Aorta (tissue), 5 donors: ENCODE measurements at regions not wholly inside any gene's neighbourhood (a gene's known extent, or its start where the extent isn't known, plus 50 kb on each side); places are given as distances from the start of the nearest gene placed in this dataset.

Experiments
- ATAC-seq: fragments of 200-7000 bp; cut with Tn5 transposase; one replicate; pipeline ENCODE4 v1.9.1; 2022; ENCODE audit warnings: moderate library complexity; ENCODE audit not compliant: low FRiP score
- DNase-seq, 2 donors: peaks; one replicate each; pipeline ENCODE4 v3.0.0-alpha.2; 2020
- H3K27ac ChIP-seq, 2 donors: one replicate each; pipeline ENCODE4 v1.5.1; 2013; ENCODE audit warnings: low read length in 2 of 2, mild to moderate bottlenecking in 2 of 2, moderate library complexity in 2 of 2, control low read depth in 1 of 2, inconsistent platforms in 1 of 2, low read depth in 1 of 2
- H3K27me3 ChIP-seq, 2 donors: one replicate each; pipeline ENCODE4 v1.6.1; 2013; ENCODE audit warnings: control low read depth in 1 of 2, low read length in 1 of 2, mild to moderate bottlenecking in 1 of 2, moderate library complexity in 1 of 2; ENCODE audit not compliant: insufficient read depth in 2 of 2, control insufficient read depth in 1 of 2
- H3K36me3 ChIP-seq, 2 donors: one replicate each; pipeline ENCODE4 v1.6.1; 2013; ENCODE audit warnings: control low read depth in 1 of 2, low read length in 1 of 2, mild to moderate bottlenecking in 1 of 2; ENCODE audit not compliant: insufficient read depth in 2 of 2, control insufficient read depth in 1 of 2
- H3K4me1 ChIP-seq, 2 donors: one replicate each; pipeline ENCODE4 v1.6.1; 2013; ENCODE audit warnings: low read length in 2 of 2, control low read depth in 1 of 2, mild to moderate bottlenecking in 1 of 2, moderate library complexity in 1 of 2; ENCODE audit not compliant: insufficient read depth in 2 of 2, control insufficient read depth in 1 of 2
- H3K4me3 ChIP-seq, 2 donors: one replicate each; pipeline ENCODE4 v1.5.1; 2013; ENCODE audit warnings: low read length in 2 of 2, control low read depth in 1 of 2, mild to moderate bottlenecking in 1 of 2
- H3K9me3 ChIP-seq: one replicate; pipeline ENCODE4 v1.6.1; 2013; ENCODE audit warnings: mild to moderate bottlenecking, low read length; ENCODE audit not compliant: control insufficient read depth
- WGBS, 2 donors: extraction: QIAGEN DNeasy Blood & Tissue Kit; methylation state at CpG; one replicate each; pipeline ENCODE4 v1.1.7; 2013; 5-methylcytosine and 5-hydroxymethylcytosine counted together
- intact Hi-C, 2 donors: fragments of 100-400 bp; cut with DNase I; formaldehyde crosslinking; loops; one replicate each; pipeline versions ENCODE4 v1.14.2 to v1.15.0; 2022
- donor health status: healthy with polysubstance abuse.
- donor health status: Bipolar disorder and iron deficiency.
- donor health status: DM: no; HTN: no; CAD: no.
- donor health status: DM: no; HTN: no; CAD: no.
- donor health status: DM: yes; HTN: yes; CAD: no.

DNA sequence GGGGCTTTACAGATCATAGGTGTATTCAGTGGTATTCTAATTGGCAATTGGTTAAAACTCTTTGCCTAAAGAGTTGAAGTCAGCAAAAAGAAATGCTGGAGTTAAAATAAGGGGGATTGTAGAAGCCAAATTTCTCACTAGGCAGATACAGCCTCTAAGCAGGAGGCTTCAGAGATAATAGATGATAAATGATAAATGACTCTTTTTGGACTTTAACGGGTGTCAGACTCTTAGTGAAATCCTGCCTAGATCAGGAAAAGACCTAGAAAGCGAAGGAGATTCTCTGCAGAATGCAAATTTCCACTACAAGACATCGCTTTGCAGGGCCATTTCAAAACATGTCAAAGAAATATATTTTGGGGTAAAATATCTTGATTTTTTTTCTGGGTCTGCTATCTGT, 182.8 kb downstream of the FAM76B start:
- ATAC-seq (no peak), DNase-seq (no peak)
- Histone ChIP-seq H3K36me3 (no peaks in the 10 kb centered on the region), H3K27me3 (no peaks in the 10 kb centered on the region), H3K4me1 (no peaks in the 10 kb centered on the region), H3K9me3 (no peaks in the 10 kb centered on the region), H3K4me3 (no peak overlapping the region), H3K27ac (no peak overlapping the region)
- WGBS, 2 donors: 90 to 97% methylated on average over 3 of the region's 3 CpGs
- intact Hi-C loops: no loop called here

- Histone ChIP-seq H3K4me3 (no peak overlapping the region), H3K9me3 (no peaks in the 10 kb centered on the region), H3K4me1 (no peaks in the 10 kb centered on the region), H3K27ac (no peak overlapping the region), H3K27me3 (no peaks in the 10 kb centered on the region), H3K36me3 (no peaks in the 10 kb centered on the region)
- ATAC-seq (no peak), DNase-seq (no peak)
- intact Hi-C loops: no loop called here
- 80 to 83% methylated on average over 3 of the region's 3 CpGs for WGBS, 2 donors
Observed at GRCh38 chr11:95605271-95605940, 184.2 kb downstream of the FAM76B start.

GRCh38 chr11:95599959-95600586, 189.5 kb downstream of the FAM76B start:
- intact Hi-C loops: loop anchor here in 1 of 2 donors (10.0 kb wide), 1 partner anchor 45 kb away; no protein-coding TSS in a partner anchor
- H3K27ac ChIP-seq: no peak overlapping the region
- no peaks in the 10 kb centered on the region for H3K9me3 ChIP-seq
- DNase-seq (no peak), ATAC-seq (no peak)
- no peaks in the 10 kb centered on the region for H3K36me3 ChIP-seq
- no peak overlapping the region for H3K4me3 ChIP-seq
- no peaks in the 10 kb centered on the region for H3K27me3 ChIP-seq
- 87 to 93% methylated on average over 2 of the region's 2 CpGs for WGBS, 2 donors
- peaks cover 0 to 1% of the 10 kb centered on the region in 2 donors for H3K4me1 ChIP-seq

DNA sequence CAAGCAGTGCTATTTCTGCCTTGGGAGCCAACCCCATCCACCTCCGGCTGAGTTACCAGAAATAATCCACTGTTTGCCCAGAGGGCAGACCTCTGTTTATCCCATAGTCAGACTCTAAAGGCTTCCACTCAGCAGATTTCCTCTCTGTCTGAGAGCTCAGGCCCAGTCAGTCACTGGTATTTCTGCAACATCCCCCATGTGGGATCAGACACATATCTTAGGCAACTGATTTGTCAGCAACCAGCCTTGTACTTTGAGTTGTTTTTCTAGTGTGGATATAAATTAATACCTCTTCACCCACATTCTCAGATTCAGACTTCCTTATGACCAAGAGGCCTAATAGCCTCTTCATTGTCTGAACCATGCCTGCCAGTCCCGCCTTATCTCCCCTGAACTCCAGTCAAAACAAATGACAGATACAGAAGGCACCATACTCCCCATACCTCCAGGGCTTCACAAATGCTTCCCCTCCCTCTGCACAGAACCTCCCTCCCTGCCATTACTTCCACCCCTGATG, 193.6 kb downstream of the FAM76B start:
- WGBS, 2 donors: 62 to 76% methylated on average over 2 of the region's 2 CpGs
- Histone ChIP-seq H3K27me3 (no peaks in the 10 kb centered on the region), H3K36me3 (no peaks in the 10 kb centered on the region), H3K27ac (no peak overlapping the region), H3K9me3 (no peaks in the 10 kb centered on the region), H3K4me3 (no peak overlapping the region), H3K4me1 (peaks cover 0 to 6% of the 10 kb centered on the region in 2 donors)
- DNase-seq (no peak), ATAC-seq (no peak)
- intact Hi-C loops: loop anchor here in 1 of 2 donors (10.0 kb wide), 1 partner anchor 49 kb away; no protein-coding TSS in a partner anchor

DNA sequence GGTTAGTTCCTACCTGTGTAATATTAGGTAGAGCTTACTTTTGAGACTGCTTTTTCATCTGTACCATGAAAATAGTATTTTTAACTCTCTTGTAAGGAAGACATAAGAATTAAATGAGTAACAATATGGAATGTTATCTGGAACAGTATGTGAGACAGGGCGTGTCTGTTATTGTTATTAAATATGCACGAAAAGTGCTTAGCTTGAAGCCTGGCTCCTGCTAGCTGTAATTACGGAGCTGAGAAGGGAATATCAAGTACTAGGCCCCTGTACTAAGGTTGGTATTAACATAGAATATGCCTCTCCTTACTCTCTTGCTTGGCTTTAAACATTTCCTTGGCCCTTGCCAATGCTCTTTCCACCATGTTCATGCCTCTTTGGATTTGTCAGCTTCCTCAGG, 194.0 kb downstream of the FAM76B start:
- H3K9me3 ChIP-seq: no peaks in the 10 kb centered on the region
- no peak overlapping the region for H3K4me3 ChIP-seq
- H3K27ac ChIP-seq: no peak overlapping the region
- no peaks in the 10 kb centered on the region for H3K27me3 ChIP-seq
- DNase-seq (no peak), ATAC-seq (no peak)
- intact Hi-C loops: loop anchor here in 1 of 2 donors (10.0 kb wide), 1 partner anchor 49 kb away; no protein-coding TSS in a partner anchor
- no peaks in the 10 kb centered on the region for H3K36me3 ChIP-seq
- peaks cover 0 to 7% of the 10 kb centered on the region in 2 donors for H3K4me1 ChIP-seq
- WGBS, 2 donors: 94 to 99% methylated on average over 3 of the region's 3 CpGs

GRCh38 chr11:95593111-95593510, 196.5 kb downstream of the FAM76B start:
- no peaks in the 10 kb centered on the region for H3K36me3 ChIP-seq
- H3K27ac ChIP-seq: no peak overlapping the region
- WGBS, 2 donors: 14% methylated on average over 3 of the region's 3 CpGs
- no peak overlapping the region for H3K4me3 ChIP-seq
- peak; percentile 58 to 84 for DNase-seq
- no peak for ATAC-seq
- no peaks in the 10 kb centered on the region for H3K9me3 ChIP-seq
- no peaks in the 10 kb centered on the region for H3K27me3 ChIP-seq
- intact Hi-C loops: loop anchor here in 1 of 2 donors (10.0 kb wide), 1 partner anchor 52 kb away; no protein-coding TSS in a partner anchor
- peaks cover 5 to 9% of the 10 kb centered on the region in 2 donors for H3K4me1 ChIP-seq

DNA sequence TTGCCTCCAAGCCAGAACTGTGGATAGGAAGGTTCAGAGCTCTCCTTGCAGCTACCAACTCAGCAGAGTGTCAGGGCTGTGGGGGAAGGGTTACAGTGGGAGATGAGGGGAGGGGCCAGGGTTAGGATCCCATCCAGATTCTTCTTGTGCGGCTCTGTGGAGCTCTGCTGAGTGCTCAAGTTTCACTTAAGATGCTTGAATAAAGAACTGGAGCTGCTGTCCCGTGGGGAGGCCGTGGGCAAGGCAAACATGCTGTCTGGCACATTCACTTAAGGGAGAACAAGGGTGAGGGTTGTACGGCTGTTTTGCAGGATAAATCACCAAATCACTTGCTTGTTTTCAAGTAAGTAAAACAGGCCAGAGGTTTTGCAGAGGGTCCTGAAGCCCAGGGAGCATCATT, 197.1 kb downstream of the FAM76B start:
- peak; percentile 20 for ATAC-seq
- Histone ChIP-seq H3K4me1 (peaks cover 5 to 9% of the 10 kb centered on the region in 2 donors), H3K27me3 (no peaks in the 10 kb centered on the region), H3K27ac (peak overlapping the region in 1 of 2 donors; percentile 51), H3K36me3 (no peaks in the 10 kb centered on the region), H3K9me3 (no peaks in the 10 kb centered on the region), H3K4me3 (no peak overlapping the region)
- intact Hi-C loops: loop anchor here in 1 of 2 donors (10.0 kb wide), 1 partner anchor 52 kb away; no protein-coding TSS in a partner anchor
- DNase-seq: peak in 1 of 2 donors; percentile 44
- WGBS, 2 donors: 5 to 12% methylated on average over 4 of the region's 4 CpGs

DNA sequence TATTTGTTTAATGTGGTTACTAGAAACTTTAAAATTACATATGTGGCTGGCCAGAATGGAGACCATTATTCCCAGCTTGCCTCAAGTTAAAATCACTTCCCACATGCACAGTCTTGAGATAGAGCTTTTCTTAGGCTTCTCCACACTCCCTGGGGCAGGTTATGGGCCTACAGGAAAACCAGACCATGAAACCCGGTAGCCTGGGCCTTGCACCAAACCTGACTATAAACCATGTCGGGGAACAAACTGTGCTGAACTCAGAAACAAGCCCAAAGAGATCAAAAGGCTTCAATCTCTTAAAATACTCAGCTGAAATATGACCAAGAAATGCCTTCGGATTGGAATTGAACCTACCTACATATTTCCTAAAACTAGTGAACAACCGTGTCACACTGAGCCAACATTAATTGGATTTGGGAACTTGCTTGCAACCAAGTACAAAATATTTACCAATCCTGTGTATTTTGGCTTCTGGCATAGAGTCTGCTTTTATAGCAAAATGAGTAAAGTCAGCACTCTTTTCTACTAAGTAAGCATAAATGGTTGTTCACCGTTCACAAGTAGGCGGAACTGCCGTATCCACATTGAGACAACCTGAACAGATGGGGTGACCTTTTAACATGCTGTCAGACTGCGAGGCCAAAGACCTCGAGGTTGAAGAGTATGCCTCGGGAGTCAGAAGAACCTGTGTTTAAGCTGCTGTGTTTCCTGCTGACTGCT, 199.5 kb downstream of the FAM76B start:
- DNase-seq: no peak
- H3K27me3 ChIP-seq: no peaks in the 10 kb centered on the region
- no peak for ATAC-seq
- H3K9me3 ChIP-seq: no peaks in the 10 kb centered on the region
- H3K27ac ChIP-seq: peak overlapping the region in 1 of 2 donors; percentile 92
- peaks cover 5 to 8% of the 10 kb centered on the region in 2 donors for H3K4me1 ChIP-seq
- WGBS, 2 donors: 32 to 39% methylated on average over 10 of the region's 10 CpGs
- H3K36me3 ChIP-seq: no peaks in the 10 kb centered on the region
- H3K4me3 ChIP-seq: no peak overlapping the region
- intact Hi-C loops: loop anchor here in 1 of 2 donors (10.0 kb wide), 1 partner anchor 55 kb away; no protein-coding TSS in a partner anchor
